HT-29 (cell line): ENCODE measurements at regions not wholly inside any gene's neighbourhood (a gene's known extent, or its start where the extent isn't known, plus 50 kb on each side); places are given as distances from the start of the nearest gene placed in this dataset.

Experiments
- DNase-seq: peaks from one replicate; pipeline ENCODE4 v3.0.0-alpha.2; 2015; ENCODE audit warnings: low spot score

DNA sequence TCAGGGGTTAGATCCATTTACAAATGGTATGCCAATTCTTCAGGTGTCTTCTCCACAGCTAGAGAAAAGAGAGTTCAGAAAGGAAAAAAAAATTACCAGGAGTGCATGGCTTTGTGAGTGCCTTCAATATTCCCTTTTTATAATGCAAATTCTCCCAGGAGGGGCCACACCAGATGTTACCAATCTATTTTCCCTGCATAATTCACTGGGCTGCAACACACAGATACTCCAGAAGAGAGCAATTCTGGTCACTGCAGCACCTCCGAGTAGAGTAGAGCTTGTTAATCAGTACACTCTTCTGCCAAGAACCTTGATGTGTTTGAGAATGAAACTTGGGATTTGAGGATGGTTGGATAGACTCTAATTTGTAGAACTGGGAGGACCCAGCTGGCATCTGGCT lies 80.7 kb upstream of the SPRED1 start:
- DNase-seq, result no peak

DNA sequence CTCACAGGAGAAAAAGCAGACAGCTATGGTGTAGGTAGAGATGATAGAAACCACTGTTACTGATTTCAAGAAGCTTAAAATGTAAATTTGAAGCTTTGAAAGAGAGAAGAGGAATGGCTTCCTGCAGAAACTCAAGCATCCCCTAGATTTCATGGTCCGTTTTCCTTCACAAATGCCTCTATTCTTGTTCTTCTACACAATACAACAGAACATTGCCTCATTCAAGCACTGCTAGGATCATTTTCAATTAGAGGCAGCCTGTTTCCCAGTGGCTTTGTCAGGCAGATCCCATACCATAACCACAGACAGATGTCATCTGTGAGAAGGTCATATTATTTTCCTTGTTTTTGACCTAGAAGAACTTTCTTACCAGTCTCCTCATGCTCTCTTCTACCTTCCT lies 77.9 kb upstream of the SPRED1 start:
- no peak for DNase-seq

DNA sequence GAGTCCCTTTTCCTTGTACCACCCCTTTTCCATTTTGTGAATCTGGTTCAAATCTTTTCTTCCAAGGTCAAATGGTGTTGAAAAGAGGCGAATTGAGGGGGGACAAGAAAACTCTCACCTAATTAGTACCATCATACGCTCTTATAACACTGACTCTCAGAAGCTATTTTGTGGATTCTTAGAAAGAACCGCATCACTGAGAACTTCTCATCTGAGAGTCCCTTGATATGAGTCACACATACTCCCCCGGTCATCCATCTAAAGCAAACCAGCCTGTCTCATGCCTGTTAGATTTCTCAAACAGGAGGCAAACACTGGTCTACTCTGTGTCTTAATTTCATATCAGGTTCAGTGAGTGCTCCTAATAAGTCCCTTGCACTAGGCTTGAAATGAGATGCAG lies 76.5 kb upstream of the SPRED1 start:
- DNase-seq, result peak; percentile 29

DNA sequence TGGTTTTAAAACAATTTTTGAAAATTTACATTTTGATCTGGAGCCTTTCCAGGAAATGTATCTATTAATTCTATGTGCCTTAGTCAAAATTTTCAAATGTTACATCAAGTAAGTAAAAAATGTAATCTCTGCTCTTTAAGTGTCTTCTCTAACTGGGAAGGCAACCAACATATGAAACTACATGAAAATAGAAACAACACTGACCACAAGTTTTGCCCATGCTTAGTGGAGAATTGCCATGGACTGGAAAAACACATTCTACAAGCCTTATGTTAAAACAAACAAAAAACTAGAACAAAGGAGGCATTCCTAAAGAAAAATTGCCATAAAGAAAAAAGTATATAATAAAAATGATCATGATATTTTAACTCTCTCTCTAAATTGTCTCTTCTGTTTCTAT lies 75.9 kb upstream of the SPRED1 start:
- DNase-seq, result no peak

DNA sequence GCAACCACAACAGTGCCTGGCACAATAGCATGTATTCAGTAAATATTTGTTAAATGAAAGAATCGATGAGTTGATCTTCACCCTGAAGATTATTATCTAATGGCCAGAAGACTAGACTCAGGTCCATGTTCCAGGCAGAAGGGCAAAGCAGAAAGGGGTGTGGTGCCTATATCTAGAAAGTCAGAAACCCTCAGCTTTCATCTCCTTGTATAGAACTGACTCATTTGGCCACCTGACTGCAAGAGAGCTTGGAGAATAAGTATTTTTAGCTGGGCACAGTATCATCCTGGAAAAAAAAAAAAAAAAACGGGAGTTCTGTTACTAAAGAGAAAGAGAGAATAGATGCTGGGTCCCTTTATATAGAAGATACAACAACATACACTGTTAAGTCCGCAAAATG lies 69.7 kb upstream of the SPRED1 start:
- no peak for DNase-seq

DNA sequence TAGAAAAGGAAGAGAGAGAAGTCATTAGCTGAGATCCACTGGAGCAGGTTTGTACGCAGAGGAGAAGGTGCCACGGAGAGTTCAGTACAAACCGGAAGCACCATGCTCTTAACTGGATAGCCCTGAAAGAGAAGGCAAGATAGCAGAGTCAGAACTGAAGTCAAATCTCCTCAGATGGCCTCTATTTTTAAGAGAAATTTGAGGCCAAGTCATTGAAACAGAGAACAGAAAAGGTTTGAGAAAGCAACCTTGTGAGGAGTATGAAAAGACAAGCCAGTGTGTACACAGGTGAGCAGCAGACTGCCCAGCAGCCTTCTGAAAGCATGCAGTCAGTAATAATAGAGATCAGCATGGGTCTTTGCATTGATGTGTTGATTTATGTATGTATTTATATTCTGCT lies 66.1 kb upstream of the SPRED1 start:
- DNase-seq, result no peak

DNA sequence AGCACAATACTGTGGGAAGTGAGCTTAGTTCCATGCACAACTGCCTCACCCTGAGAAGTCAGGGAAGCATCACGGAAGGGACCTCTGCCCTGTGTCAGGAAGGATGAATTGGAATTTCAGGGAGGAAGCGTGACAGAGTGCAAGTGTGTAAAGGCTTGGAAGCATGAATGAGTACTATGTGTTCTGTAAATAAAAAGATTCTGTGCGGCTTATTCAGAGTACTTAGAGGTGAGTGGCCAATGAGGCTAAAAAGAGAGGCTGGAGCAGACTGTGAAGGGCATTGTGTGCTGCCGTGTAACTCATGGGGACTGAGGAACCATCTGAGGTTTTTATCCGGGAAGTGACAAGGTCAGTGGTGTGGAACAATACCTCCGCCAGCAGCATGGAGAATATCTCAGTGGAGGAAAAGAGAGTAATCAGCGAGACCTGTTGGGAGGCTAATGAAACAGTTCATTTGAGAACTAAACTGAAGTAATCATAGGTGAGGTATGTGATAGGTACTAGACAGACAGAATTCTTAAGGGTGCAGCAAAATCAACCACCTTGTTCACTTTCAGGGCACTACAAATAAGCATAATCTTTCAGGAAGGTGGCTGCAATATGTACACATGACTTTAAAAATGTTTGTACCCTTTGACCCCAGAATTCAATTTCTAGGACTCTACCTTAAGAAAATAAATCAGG lies 64.9 kb upstream of the SPRED1 start:
- no peak for DNase-seq

DNA sequence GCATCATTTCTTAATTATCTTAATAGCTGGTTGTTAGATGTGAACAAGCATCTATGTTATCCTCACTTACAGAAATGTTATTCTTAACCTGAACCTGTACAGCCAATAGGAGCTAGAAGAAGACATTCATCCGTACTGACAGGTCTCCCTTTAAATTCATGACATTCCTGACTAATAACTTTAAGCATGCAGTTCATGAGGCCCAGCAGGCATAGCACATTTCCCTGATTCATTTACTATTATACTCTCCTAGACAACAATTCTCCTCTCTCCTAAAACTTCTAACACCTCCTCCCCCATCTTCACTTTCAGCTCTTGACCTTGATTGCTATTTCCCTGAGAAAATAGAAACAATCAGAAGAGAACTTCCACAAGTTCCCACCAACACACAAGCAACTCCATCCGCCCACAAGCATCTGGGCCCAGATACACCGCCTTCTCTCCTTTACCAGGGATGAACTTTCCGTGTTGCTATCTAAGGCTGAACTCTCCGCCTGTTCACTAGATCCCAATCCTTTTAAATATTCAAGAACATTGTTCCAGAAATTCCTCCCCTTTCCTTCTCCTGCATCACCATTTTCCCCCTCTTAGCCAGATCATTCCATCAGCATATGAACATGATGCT lies 62.9 kb upstream of the SPRED1 start:
- DNase-seq, result no peak

DNA sequence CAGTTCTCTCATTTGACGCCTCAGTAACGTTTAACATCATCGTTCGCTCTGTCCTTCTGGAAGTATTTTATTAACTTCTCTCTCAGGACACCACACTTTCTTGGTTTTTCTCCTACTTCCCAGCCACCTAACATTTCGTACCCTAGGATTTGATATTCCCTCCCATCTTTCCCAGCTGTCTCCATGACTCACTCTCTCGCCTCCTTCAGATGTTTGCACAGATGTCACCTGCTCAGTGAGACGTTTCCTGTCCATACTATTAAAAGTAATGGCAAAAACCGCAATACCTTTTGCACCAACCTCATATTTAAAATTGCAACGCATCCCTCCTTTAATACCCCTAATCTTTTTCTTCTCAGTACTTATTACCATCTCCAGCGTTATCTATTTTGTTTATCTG lies 62.1 kb upstream of the SPRED1 start:
- no peak for DNase-seq

DNA sequence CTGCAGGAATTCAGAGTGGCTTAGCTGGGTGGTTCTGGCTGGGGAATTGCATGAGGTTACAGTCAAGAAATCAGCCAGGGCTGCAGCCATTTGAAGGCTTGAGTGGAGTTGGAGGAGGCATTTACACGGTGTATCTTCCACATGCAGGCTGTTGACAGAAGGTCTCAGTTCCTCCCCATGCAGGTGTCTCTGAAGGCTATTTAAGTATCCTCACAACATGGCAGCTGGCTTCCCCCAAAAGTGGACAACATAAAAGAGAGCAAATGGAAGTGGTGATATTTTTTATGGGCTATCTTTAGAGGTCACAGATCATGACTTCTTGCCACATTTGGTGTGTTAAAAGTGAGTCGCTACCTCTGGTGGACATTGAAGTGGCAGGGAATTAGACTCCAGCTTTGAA lies 60.1 kb upstream of the SPRED1 start:
- no peak for DNase-seq

DNA sequence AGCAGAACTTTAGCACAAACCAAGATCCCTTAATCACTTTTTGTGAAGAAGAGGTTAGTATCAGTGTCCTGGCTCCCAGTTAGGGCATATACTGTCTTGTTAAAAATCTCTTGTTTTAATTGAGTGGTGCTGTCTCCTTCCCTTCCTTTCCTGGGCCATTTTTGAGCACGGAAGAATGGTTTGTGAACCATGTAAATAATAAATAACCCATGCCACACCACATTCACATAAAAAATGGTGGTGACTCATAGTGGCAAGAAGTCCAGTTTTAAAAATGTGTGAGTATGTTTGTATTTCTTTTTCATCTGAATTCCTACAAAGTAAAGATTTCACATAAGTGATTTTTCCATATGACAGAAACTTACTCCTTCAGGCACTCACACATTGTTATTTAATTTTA lies 59.1 kb upstream of the SPRED1 start:
- DNase-seq, result no peak

DNA sequence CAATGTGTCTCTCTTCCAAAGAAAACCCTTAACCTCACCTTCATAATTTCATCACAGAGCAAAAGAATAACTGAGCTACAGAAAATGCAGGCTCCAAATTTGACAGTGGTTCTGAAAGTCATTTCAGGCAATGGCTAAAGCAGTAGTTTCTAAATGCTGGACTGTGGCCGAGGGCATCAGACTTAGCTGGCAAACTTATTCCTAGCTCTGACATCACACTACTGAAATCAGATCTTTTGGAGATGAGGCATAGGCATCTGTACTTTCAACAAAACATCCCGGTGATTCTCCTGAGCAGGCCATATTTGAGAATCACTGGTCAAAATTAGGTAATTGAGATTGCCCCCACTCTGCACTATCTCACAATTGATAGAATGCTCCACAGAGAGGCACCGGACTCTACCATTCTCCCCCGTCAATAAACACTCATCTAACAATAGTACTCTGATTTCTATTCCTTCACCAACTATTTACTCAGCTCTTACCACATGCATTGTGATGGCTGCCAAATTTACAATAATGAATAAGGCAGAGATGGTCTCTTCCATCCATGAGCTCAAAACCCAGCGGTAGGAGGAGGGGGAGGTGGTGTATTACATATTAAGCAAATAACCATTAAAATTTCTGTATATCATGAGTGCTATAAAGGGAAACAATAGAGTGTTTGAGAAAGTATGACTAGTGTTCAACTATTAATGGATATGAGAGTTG lies 57.3 kb upstream of the SPRED1 start:
- no peak for DNase-seq

DNA sequence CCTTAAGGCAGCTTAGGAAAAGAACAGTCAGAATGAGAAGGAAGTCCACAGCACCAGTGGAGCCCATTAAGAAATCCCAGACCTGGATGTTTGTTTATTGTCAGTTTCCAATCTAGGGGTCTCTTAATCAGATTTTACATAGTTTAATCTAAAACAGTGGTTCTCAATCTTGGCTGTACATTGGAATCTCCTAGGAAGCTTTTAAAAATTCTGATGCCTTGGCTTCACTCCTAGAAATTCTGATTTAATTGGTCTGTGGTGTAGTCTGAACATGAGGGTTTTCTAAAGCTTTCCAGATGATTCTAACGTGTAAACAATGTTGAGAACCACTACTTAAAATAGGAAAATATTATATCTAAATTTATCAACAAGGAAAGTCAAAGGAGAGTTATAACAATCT lies 56.6 kb upstream of the SPRED1 start:
- DNase-seq, result no peak

DNA sequence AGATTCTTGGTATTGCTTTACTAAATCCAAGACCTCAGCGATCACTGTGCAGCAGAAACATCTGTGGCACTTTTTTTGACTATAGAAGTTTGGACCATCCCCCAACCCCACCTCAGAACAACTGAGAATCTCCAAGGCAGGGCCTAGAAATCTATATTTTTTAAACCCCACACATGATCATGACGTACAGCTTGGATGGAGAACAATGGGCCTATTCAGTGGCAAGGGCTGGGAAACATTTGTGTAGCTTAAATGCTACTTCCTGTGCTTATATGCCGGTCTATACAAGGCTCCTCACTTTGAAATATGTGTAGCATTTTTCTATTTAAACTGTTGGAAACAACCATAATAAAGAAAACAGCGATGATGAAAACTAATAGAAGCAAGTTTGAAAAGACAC lies 55.1 kb upstream of the SPRED1 start:
- DNase-seq, result no peak

DNA sequence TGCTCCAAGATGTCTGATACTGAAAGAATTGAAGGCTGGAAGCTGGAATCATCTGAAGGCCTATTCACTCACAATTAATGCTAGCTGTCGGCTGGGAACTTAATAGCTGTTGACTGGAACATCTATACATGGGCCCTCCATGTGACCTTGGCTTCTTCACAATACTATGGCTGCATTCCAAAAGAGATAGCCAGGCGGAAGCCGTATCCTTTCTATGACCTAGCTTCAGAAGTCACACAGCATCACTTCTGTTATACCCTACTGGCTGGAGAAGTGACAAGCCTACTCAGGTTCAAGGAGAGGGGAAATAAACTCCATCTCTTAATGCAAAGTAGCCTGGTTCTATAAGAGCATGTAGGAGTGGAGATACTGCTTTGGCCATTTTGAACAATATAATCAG lies 50.9 kb upstream of the SPRED1 start:
- no peak for DNase-seq

DNA sequence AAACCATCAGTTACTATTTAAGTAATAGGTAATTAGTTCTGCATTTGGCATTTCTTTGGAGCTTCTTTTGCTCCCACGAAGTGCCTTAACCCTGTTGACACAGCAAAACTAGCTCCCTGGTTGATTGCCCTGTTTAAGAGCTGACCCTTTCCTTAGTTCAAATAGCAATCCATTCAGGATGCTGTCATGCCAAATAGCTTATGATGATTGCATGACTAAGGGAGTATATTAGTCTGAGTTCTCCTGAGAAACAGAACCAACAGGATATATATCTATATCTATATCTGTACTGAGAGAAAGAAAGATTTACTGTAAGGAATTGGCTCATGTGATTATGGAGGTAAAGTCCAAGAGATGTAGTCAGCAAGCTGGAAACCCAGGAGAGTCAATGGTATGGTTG lies 50.3 kb upstream of the SPRED1 start:
- no peak for DNase-seq
